NCI-H1092 (cell line): ENCODE measurements at regions not wholly inside any gene's neighbourhood (a gene's known extent, or its start where the extent isn't known, plus 50 kb on each side); places are given as distances from the start of the nearest gene placed in this dataset.
"Not testable (repeated sequence)": the region's sequence is repeated elsewhere in the genome, so short reads cannot be mapped to it uniquely, and the experiment has no call there.

ENCODE experiments used
- DNase-seq: peaks from one replicate; lab custom pipeline; 2025; lab: John Stamatoyannopoulos, UW

DNA sequence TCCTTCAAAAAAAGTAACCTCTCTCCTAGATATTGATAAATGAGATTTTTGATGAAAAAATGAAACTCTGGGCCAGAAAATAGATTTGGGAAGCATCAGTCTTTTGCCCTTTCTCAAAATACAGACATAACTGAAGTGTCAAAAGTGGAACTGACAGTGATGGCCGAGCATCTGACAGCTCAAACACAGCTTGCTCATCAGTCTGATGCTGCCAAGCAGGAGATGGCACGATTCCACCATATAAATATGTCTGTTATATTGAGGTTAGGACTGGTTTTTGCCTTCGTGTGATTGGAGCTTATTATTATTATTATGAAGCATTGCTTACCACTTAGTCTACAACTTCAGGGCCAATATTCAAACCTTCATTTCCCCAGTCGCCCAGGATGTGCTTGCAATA is 152.6 kb upstream of the EPHA3 start:
- DNase-seq = no peak

DNA sequence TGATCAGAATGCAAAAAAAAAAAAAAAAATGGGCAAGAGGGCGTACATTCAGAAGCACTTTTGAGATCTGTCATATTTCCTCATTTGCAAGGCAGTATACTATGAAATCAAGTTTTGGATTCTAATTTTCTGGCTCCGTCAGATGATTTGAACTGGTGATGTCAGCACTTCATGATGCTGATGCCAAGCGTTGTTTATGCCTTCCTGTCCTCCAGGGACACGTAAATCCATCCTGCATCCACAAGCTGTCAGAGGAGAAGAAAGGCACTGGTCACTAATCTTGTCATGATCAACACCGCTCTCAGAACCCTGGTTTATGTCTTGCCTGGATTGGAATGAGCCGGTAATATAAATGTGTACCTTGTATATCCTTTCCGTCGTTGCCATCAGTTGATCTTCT is 152.1 kb upstream of the EPHA3 start:
- DNase-seq = no peak

DNA sequence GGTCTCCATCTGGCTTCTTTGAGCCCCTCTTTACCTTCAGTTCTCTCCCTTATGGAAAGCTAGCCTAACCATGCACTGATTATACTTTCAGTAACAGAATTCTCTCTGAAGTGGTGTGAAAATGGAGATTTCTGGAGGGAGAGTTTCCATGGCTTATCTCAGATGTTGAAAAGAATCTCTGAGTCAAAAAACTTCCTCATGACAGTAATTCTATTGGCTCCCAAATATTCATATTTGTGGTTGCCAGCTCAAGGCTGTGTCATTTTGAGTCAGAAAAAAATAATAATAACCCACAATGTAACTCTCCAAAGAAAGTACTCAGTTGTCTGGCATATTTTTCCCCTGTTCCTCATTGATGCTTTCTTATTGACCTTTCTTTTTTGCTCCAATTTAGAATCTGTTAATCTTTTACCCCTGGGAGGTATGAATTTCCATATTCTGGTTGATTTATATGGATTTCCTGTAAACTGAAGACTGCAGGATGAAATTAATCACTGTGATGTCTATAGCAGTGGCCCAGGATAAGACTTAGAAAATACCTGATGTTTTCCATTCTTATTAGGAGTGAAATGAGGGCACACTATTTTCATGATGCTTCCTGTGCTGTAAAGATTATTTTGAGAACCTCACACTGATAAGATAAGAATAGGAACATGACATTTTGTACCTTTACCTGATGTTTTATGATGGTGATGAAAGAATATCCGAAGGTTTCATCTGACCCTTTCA is 149.5 kb upstream of the EPHA3 start:
- DNase-seq = no peak

DNA sequence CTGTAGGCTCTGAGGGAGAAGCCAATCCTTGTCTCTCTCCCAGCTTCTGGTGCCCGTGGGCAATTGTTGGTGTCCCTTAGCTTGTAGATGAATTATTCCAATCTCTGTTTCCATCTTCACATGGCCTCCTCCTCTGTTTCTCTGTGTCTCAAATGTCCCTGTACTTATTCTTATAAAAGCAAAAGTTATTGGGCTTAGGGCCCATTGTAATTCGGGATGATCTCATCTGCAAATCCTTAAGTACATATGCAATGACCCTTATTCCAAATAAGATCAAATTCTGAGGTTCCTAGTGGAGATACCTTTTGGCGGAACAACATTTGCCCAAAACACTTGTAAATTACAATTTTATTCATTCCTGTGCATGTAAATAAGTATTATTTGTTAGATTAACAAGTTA is 147.4 kb upstream of the EPHA3 start:
- no peak for DNase-seq

DNA sequence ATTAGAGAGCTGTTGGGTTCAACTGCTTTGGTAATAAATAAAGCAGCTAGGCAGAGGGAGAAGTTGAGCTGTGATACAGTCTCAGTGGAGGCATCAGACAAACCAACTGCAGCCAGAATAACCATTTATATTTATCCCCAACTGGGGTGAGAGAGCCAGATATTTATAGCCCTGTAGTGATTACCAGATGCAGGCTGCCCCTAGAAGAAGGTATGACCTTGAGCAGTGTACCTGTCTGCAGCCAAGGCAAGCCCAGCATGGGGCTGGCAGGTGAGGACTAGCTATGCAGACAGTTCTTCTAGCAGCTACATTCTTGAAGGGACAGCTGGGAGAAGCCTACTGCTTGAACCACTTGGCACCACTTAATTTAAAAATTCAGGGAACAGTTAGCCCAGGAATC is 144.4 kb upstream of the EPHA3 start:
- no peak for DNase-seq

DNA sequence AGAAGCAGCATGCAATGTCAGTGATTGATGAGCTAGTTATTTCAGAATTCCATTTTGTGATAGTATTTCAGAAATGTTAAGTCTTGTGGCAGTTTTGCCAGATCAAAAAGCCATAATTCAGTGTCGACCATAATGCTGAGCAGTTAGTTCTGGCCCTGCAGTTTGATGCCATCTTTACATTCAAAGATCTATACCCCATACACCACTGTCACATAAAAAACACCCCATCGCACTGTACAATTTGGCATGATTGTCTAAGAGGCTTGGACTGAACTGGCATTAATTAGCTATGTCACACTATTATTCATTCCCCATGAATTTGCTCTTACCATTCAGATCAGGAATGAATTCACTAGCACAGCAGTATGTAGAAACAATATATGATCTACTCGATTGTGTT is 127.7 kb upstream of the EPHA3 start:
- DNase-seq = no peak

DNA sequence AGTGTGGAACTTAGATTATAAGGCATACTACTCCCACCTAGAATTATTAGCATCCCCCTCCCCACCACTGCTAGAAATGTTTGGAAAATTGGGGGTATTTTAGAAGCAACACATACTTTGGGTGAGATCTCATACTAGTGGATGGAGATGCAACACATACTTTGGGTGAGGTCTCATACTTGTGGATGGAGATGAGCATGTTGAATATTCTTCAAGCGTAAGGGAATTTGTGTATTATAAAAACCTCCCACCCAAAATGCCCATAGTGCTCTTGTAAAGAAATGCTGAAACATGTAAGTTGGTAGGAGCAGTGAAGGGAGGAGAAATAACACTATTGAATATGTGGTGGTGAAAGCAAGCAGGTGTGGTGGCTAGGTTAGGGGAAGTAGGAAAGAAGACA is 124.0 kb upstream of the EPHA3 start:
- DNase-seq = no peak

DNA sequence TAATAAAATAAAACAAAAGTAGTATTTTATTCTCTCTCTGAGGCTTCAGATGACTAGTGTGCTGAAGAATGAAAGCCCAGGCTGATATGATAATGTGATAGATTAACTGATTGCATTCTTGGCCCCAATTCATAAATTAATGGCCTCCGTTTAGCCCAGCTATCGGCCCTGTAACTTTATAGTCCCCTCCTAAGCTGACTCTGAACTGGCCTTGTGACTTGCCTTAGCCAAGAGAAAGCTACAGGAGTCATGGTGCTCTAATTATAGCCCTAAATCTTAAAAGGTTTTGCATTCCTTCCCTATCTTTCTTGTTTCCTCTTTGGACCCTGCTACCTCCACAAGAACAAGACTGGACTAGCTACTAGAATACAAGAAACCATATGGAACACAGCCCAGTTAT is 123.2 kb upstream of the EPHA3 start:
- DNase-seq = no peak

DNA sequence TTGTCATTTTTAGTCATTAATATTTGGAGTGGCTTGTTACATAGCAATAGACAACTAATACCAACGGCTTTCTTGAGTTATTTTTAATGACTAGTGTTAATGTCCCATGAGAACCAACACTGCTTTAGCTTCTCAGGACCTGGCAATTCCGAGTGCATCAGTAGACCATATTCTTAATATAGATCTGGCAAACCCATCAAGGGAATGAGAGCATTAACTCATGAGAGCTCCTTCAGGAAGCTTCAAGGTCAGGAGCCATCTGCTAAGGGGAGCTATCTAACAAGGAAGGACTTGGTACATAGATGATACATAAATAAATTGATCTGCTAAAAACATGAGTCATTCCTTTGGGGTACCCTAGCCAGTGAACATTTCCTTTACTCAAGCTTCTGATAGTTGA is 122.6 kb upstream of the EPHA3 start:
- DNase-seq = no peak

DNA sequence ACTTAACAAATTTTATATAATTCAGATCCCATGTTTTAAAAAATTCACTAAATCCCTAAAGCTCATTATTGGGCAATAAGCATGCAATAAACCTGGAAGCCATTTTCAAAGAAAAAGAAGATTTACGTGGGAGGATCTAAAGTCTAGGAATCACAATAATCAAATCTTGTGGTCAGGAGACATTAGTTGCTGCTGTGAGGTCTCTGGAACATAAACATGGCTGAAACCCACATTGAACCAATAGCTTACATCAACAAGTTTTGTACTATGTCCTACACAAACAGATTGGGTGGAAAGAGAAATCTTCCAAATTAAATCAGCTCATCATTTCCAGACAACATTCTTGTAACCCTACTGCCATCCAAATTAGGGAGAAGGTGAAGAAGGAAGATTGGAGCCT is 121.9 kb upstream of the EPHA3 start:
- DNase-seq = no peak

DNA sequence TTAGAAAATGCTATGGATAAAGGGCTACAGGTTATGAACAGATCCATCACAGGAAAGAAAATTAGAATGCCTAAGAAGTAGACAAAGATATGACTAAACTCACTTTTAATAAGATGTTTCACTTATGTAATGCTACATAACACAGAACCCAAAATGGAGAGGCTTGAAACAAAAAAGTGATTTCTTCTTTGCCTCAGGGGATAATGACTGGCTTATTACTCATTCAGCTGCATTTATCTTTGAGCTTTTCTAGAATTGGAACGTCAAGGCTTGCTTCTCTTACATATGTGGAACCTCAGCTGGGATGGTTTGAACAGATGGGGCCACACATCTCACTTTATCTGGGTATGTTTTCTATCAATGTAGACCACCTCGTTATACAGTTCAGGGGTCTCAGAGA is 120.6 kb upstream of the EPHA3 start:
- no peak for DNase-seq

DNA sequence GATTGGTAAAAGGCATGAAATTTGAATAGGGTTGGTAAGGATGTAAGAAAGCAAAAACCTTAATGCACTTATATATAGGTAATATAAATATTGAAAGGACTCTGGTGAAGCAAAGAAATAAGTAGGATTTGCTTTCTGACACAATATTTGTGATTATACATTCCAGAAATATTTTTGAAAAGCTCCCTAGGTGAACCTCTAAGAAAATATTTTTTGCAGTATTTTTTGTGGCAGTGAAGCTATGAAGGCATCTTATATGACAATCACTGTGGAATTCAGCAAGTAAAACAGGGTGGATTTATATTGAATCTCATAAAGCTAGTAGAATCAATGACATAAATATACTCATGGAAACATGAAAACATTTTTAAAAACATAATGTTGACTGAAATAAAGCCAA is 119.6 kb upstream of the EPHA3 start:
- DNase-seq = no peak

DNA sequence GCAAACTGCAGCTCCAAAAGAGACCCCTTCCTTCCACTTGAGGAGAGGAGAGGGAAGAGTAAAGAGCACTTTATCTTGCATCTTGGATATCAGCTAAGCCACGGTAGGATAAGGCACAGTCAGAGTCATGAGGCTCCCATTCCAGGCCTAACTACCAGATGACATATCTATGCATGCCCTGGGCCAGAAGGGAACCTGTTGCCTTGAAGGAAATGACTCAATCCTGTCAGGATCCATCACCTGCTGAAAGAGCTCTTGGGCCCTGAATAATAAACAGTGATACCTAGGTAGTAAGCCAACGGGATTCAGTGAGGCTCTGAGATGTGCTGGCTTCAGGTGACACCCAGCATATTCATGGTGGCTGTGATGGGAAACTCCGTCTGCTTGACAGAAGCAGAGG is 118.5 kb upstream of the EPHA3 start:
- DNase-seq = no peak

DNA sequence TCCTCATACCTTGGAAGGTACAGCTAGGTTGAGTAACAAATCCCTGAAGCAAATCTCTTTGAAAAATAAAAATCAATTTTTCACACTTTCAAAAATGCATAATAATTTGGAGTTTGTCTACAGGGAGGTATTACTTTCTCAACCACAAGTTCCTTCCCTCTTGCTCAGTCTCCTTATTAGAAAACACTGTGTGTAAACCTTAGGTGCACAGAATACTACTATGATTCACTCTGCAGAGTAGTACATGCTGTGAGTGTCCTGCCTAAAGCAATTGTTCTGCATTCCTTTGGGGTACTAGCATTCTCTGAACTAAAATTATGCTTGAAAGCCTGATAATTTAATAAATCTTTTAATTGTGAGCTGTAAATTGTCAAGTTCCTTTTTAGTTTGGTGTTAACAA is 115.9 kb upstream of the EPHA3 start:
- DNase-seq = no peak

DNA sequence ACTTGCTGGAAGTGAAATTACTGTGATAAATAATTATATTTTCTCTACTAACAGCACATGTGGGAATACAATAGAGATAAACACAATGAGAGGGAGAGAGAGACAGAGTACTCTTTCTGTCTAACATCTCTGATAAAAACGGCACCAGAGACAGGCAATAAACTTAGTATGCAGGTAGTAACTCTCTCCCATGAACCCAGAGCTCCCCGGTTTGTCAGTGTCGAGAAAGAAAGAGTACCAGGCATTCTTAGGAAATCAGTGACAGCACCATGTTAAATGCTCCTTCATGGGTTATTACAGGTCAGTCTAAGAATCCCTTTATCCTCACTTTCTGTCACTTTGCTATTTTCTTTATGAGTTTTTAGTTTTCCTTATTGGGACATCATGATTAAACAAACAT is 110.7 kb upstream of the EPHA3 start:
- no peak for DNase-seq

DNA sequence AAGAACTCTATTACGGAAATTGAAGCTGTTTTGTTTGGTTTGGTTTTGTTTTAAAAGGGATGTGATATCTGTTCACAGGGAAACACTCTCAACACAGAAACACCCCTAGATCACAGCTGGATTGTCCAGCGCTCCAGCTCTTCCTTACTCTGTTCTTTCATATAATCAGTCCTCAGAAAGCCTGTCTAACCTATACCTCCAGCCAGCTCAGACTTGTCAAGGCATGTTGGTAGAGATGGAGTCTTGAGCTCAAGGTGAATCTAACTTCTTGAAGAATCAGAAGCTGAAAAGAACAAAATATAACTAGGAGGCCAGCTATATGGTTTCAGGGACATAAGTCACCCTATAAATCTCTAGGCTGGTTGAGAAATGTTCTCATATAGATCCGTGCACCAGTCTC is 110.2 kb upstream of the EPHA3 start:
- no peak for DNase-seq

DNA sequence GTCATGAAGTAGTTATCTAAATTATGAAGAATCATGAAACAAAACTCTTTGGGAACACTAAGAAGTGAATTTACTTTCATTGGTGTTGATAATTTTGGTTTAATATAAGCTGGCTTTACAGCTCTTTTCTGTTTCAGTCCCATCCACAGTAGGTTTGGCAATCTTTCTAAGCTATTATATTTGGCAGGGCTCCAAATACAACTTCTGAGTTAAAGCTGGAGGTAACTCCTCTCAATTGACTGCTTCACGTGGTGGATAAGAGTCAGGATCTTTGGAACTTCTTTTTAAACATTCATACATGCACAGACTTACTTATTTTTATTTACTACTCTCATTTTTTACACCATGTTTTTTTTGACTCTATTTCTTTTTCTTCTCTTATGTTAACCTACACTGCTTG is 106.5 kb upstream of the EPHA3 start:
- DNase-seq = no peak

DNA sequence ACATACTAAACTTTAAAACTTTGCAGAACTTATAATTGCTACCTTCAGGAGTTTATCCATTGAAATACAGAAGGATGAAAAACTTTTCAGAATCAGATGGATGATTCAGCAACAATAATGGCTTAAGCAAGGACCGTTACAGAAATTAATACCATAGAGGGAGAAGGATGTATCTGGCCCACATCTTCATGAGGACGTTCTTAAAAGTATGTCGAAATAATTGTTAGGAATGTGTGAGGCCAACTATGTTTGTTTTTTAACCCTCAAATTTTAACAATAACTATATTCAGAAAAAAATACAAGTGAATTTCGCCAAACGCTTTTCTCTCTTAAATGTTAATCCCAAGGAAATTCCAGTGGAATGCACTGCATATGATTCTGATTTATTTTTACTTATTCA is 105.2 kb upstream of the EPHA3 start:
- DNase-seq = no peak

DNA sequence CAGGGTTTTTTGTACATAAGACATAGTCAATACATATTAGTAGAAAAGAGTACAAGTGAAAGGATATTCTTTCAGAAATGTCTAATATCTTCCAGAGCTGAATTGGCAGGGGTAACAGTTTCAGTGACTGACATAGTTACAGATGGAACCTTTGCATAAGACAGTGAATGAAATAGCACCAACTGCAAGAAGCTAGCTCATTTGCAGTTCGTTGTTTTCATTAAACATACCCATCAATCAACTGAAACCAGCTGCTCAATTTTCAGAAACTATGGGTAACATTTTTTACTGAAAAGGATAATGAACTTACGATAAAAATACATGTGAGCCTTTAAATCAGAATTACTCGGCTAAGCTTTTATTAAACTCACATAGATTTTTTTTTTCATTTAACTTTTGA is 93.9 kb upstream of the EPHA3 start:
- no peak for DNase-seq

DNA sequence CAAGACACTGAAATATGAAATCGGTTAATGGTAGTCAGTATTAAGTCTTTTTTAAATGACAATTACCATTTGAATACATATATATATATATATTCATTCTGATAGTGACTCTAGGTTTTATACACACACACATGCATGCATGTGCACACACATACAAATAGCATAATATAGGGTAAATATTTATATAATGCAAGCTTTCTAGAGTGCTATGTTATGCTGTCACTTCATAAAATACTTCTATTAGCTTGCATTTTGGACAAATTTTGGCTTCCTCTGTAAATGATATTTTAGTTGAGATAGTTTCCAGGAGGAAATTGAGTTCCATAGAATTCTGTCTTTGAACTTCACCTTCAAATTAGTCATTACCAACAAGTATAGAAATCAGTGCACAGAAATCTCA is 89.9 kb upstream of the EPHA3 start:
- DNase-seq = no peak

DNA sequence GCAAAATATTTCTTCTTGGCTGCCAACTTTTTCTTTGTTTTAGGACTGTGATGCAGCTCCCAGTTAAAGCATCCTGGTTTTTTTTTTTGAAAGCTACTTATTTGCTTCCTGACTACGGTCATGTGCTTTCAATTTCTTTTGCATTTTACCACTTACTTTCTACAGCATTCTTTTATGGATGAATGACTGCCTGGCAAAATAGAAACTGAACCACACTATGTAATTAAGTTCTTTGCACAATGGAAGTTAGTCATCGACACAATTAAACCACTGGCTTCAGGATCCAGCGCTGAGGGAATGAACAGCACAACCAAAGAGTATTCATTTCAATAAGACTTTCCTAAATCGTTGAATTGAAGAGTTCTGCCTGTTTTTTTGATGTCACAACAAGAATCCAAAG is 82.2 kb upstream of the EPHA3 start:
- DNase-seq = no peak

DNA sequence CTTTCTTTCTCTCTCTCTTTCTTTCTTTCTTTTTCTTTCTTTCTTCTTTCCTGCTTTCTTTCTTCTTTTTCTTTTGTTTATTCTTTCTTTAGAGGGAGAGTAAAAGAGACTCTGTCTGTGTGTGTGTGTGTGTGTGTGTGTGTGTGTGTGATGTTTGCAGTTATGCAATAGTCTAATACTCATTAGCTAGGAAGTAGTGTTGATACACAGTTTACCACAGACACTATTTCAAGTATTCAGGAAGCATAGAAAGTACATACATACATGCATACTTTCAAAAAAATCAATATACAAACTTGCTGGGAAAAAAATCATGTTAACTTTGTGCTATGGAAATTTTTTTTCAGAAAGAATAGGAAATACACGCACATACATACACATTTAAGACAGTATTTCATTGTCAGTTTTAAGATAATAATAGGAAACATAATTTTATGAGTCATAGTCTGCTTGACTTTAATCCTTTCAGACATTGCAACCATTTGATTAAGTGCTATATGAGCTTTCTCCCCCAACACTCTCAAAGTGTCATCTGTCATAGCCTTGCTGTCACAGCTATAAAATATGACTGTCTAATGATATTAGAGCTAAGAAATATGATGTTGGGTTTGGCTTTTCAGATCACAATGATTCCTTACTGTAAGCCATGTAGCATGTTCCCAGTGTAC is 74.9 kb upstream of the EPHA3 start:
- no peak for DNase-seq

DNA sequence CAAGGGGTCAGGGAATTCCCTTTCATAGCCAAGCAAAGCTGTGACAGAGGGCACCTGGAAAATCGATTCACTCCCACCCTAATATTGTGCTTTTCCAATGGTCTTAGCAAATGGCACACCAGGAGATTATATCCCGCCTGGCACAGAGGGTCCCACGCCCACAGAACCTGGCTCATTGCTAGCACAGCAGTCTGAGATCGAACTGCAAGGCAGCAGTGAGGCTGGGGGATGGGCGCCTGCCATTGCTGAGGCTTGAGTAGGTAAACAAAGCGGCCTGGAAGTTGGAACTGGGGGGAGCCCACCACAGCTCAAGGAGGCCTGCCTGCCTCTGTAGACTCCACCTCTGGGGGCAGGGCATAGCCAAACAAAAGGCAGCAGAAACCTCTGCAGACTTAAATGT is 72.7 kb upstream of the EPHA3 start:
- DNase-seq = not testable (repeated sequence)

DNA sequence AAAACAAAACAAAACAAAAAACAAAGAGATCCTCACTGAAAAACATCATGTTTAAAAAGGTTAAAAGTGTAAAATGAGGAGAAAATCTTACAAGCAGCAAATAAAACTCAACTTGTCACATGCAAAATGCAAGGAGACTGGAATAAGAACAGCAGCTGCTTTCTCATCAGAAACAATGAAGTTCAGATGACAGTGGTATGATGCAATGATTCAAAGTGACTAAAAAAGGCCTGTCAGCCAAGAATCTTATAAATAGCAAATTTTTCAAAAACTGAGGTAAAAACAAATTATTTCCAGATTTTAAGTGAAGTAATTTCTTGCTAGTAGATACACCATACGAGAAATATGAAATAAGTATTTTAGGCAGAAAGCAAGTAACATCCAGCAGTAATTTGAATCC is 68.6 kb upstream of the EPHA3 start:
- no peak for DNase-seq
